ENCODE measurements at regions not wholly inside any gene's neighbourhood (a gene's known extent, or its start where the extent isn't known, plus 50 kb on each side); places are given as distances from the start of the nearest gene placed in this dataset.
"Not testable (repeated sequence)": the region's sequence is repeated elsewhere in the genome, so short reads cannot be mapped to it uniquely, and the experiment has no call there.

DNA sequence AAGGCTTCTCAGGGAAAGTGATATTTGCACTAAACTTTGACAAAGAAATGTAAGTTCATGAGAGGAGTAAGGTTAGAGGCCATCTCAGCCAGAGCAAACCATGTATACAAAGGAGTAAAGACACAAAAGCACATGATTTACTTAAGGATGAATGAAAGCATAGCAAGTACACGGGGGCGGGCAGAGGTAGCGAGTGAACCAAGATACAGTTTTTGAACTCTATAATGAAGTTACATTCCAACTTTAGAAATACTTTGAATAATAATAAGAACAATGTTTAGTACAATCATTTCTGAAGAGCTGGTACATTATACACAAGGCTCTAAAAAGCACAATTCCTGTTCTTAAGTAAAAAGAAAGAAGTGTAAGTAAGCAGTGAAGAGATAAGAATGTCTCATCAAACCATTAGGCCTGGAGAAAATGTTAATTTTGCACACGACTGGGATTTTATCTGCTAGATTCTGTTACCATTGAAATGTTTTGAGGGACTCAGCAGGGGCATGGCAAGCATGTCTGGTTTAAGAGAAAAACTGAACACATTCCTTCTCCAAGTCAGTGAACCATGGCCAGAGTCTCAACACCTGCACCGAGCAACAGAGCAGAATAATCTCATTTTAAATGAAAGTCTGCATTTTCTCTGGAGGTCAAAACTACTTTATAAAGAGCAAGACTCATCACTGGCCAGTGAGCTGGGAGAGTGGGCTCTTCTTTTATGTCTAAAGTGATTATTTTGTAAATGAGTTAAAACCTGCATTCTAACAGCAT is 147.6 kb upstream of the TRPM3 start:
- no peak for DNase-seq

DNA sequence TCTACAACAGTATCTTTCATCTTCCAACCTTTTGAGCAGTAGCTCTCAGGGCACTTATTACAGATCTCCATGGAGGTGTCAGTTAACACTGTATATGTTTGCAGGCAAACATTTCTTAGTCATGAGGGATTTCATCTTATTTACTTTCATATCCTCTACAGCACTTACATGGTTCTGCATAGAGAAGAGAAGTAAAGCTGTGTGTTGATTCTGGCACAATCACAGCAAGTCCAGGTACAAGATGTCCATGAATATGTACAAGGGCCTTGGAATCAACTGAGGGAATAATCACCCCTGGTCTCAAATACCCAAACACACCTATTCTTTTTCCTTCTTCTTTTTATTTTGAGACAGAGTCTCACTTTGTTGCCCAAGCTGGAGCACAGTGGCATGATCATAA is 142.0 kb upstream of the TRPM3 start:
- DNase-seq: no peak

GRCh38 chr9:71260419-71260818 is 139.0 kb upstream of the TRPM3 start:
- not testable (repeated sequence) for DNase-seq

DNA sequence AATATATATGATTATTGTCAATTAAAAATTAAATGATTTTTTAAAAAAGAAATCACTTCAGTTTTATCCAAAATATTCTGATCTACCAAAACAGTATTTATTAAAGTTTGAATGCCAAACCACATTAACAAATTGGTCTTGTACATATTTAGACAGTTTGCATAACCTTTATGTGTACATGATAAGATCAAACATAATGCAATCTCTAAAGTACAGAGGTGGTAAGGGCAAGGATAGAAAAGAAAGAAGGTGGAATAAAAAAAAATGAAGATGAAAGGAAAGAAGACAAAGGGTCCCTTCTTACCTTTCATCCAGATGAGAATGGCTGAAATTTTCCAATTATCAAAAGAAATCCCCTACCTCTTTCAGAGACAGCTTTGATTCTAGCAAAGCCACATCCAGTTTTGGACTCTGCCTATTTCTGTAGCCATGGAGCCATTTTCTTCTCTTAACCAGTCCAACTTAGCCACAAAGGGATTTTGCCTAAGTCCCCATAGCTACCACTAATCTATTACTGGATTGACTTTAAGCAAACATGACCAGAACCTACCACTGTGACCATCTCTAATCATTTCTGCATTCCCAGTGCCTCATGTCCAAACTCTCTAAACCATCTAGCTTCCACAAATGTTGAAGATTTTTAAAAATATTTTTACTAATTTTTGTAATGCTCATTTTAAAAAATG is 133.3 kb upstream of the TRPM3 start:
- DNase-seq: no peak

DNA sequence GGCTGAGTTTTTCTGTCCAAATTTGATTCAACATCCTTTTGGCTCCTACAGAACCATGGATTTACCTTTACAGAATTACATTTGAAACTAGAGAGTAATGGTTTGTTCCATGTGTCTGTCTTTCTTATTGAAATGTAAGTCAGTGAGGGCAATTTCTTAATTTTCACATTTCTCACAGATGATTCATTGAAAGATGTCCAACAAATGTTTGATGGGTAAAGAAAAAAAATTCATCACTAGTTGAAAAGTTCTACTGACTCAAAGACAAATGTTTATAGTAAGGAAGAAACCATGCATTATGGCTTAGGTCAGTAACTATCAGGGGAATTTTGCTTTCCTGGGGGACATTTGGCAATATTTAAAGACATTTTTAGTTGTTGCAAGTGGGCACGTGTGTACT is 131.6 kb upstream of the TRPM3 start:
- no peak for DNase-seq

DNA sequence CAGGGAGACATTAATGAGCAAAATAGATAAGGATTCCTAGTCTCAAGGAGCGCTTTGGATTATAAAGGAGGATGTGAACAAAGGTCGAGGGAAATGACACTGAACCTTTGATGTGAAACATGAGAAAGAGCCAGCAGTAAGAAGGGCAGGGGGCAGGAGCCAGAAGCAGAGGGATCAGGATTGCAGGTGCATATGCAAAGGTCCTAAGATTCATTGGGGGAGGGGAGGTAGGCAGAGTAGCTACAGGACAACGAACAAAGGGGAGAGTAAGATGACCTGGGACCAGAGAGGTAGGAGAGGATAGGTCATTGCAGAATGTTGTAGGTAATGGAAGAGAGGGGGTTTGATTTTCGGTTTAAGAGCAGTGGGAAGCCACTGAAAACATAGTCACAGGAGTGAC is 129.2 kb upstream of the TRPM3 start:
- no peak for DNase-seq

GRCh38 chr9:71249729-71250317 is 128.4 kb upstream of the TRPM3 start:
- no peak for DNase-seq

- no peak for DNase-seq
Measured at GRCh38 chr9:71245651-71246050, 124.2 kb upstream of the TRPM3 start.

- no peak for DNase-seq
Measured at GRCh38 chr9:71243951-71244350, 122.5 kb upstream of the TRPM3 start.

DNA sequence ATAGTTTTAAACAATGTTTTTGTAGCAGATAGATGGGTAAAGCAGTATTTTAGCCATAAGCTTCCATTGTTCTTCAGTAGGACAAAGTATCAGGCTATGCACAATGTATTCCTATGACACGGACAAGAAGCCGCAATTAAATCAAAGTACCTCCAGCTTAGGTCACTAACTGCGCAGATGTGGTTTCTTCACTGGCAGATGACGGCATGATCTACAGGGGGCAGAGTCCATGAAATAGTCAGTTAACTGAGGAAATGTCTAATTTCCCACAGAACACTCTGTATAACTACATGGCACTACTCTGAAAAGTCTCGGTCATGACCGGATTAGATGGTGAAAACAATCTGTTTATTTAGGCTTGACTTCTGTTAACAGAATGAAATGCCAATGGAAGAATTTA is 120.7 kb upstream of the TRPM3 start:
- no peak for DNase-seq

- DNase-seq: no peak
Measured at GRCh38 chr9:71237051-71237450, 115.6 kb upstream of the TRPM3 start.

- no peak for DNase-seq
Measured at GRCh38 chr9:71233646-71234045, 112.2 kb upstream of the TRPM3 start.

- DNase-seq: no peak
Measured at GRCh38 chr9:71223953-71224538, 102.6 kb upstream of the TRPM3 start.

DNA sequence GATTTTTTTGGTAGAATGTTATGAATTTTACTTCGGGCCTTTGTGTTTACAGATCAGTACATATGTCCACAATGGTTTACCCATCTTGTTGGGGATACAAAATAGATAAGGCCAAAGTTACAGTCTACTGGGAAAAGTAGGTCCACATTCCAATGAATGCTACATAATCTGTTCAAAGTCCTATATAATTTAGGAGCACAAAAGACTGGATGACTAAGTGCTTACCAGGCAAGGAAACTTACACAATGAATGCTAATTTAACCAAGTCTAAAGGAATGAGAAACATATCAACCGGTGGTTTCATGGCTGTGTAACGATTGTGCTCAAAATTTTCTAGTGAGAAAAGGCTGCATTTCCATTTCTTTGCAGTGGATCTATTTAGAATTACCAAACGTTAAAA is 97.4 kb upstream of the TRPM3 start:
- no peak for DNase-seq

DNA sequence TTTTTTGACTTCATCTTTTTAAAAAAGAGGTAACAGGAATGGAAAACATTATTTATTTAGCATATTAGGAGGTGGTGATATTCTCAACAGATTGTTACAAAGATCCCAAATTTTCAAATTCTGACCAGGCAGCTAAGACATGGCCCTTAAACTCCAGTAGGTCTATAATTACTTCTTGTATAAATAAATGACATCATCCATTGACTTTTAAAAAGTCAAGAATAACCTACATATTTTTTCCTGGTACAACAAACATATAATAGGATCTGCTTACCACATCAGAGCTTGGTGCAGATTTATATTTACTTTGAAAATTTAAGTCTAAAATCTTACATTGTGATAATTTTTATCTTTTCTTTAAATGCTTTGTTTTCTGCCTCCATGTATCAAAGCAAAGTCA is 92.2 kb upstream of the TRPM3 start:
- no peak for DNase-seq

- no peak for DNase-seq
Measured at GRCh38 chr9:71210326-71210725, 88.9 kb upstream of the TRPM3 start.

- DNase-seq: no peak
Measured at GRCh38 chr9:71209890-71210289, 88.5 kb upstream of the TRPM3 start.

DNA sequence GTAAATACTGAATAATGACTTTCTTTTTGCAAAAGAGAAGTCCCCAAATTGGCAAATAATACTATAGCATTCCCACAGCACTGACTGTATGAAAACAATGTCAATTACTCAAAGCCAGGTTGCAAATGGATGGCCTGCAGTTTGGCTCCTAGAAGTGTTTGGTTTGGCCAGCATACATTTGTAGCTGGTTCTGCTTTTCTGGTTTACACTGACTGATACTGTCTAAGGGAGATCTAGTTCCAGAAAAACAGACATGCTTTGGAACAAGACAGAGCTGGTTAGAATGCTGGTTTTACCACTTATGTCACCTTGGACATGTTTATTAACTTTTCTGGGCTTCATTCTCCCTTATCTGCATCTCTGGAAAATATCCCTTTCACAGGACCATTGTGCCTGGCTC is 81.5 kb upstream of the TRPM3 start:
- no peak for DNase-seq

DNA sequence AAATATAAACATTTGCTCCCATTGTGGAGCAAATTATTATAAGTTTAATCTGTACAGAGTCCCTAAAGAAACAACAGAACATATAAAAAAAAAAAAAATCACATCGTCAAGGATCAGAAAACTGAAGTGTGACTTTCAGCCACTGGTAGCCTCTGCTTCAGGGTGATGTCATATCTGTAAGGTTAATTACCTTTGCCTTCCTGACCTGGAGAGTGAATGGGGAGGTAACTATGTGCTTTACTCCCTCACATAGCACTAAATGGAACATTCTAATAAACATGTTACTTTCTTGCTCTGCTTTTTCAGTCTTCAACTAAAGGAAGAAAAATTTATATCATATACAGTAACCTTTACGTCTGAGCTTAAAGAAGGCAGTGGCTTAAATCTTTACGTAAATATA is 70.3 kb upstream of the TRPM3 start:
- DNase-seq: no peak

GRCh38 chr9:71183251-71183650 is 61.8 kb upstream of the TRPM3 start:
- DNase-seq: no peak

GRCh38 chr9:71179183-71179582 is 57.8 kb upstream of the TRPM3 start:
- no peak for DNase-seq

- no peak for DNase-seq
Measured at GRCh38 chr9:71177901-71178300, 56.5 kb upstream of the TRPM3 start.

GRCh38 chr9:71171517-71171916 is 50.1 kb upstream of the TRPM3 start:
- no peak for DNase-seq

Data from activated CD8-positive, alpha-beta memory T cell treated with anti-CD3 and anti-CD28 coated beads, Interleukin-2, amount 50 U/mL, for 48 hours (primary cell).